ENCODE measurements at regions not wholly inside any gene's neighbourhood (a gene's known extent, or its start where the extent isn't known, plus 50 kb on each side); places are given as distances from the start of the nearest gene placed in this dataset.

- no peak overlapping the region for H3K4ac ChIP-seq (ENCODE audit: low read depth, low read length)
- no peak overlapping the region for H3K23ac ChIP-seq (ENCODE audit: low read depth, low read length)
- ChIA-PET CTCF (no interaction called here), POLR2A (ENCODE audit: unreplicated experiment) (no interaction called here)
- no peak overlapping the region for H2BK120ac ChIP-seq (ENCODE audit: low read depth, low read length)
- no peak overlapping the region for H3K27ac ChIP-seq (ENCODE audit: insufficient read depth, low read length)
- TF ChIP-seq RCOR1 (IDR thresholded peaks at IDR 0.05; ENCODE audit: insufficient replicate concordance, low read length) (no peak), MXI1 (IDR thresholded peaks at IDR 0.05; ENCODE audit: borderline replicate concordance, low read depth, low read length) (no peak), SMC3 (IDR thresholded peaks at IDR 0.05; ENCODE audit: low read depth, low read length) (no peak), CTCF (conservative IDR thresholded peaks at IDR 0.05; ENCODE audit: low read depth, low read length) (no peak), RAD21 (IDR thresholded peaks at IDR 0.05; ENCODE audit: low read length) (no peak), RFX5 (IDR thresholded peaks at IDR 0.05; ENCODE audit: low read depth, low read length) (no peak), BHLHE40 (IDR thresholded peaks at IDR 0.05; ENCODE audit: low read depth, low read length) (no peak), CHD1 (IDR thresholded peaks at IDR 0.05; ENCODE audit: low read depth, low read length) (no peak), POLR2A (IDR thresholded peaks at IDR 0.05; ENCODE audit: low read depth, low read length) (no peak), NFE2L2 (IDR thresholded peaks at IDR 0.05; ENCODE audit: low read depth, low read length) (no peak), ELK1 (IDR thresholded peaks at IDR 0.05; ENCODE audit: borderline replicate concordance, low read depth, low read length) (no peak), FOS (IDR thresholded peaks at IDR 0.05; ENCODE audit: low read depth, low read length) (no peak), MAFK (IDR thresholded peaks at IDR 0.05; ENCODE audit: low read depth, low read length) (no peak)
- no peaks in the 10 kb centered on the region for H3K9me3 ChIP-seq (ENCODE audit: control insufficient read depth, insufficient read depth, low read length)
- H2BK20ac ChIP-seq (ENCODE audit: low read depth, low read length): no peak overlapping the region
- H3K18ac ChIP-seq (ENCODE audit: low read depth, low read length): no peak overlapping the region
- dilution Hi-C loops (cut with HindIII; ENCODE audit: low sequenced_read_pairs, unreplicated experiment) (no loop called here), intact Hi-C loops (cut with micrococcal nuclease) (no loop called here), in situ Hi-C loops (cut with MboI; ENCODE audit: low sequenced_read_pairs) (no loop called here)
- no peak overlapping the region for H2BK5ac ChIP-seq (ENCODE audit: low read depth, low read length, poor library complexity, severe bottlenecking)
- H2AK9ac ChIP-seq (replicated peaks; ENCODE audit: low read depth, low read length, poor library complexity): no peak overlapping the region
- no peak overlapping the region for H4K91ac ChIP-seq (ENCODE audit: insufficient read depth, low read depth, low read length)
- H3K79me1 ChIP-seq (ENCODE audit: low read depth in 1 of 2, low read length in 2 of 2): no peaks in the 10 kb centered on the region
- DNase-seq (no peak), ATAC-seq (ENCODE audit: low read depth) (no peak)
- no peak overlapping the region for H2AK5ac ChIP-seq (ENCODE audit: low read depth, low read length)
- BruUV-seq (replicated peaks): no TSS peak
- no peak overlapping the region for H2AFZ ChIP-seq (replicated peaks; ENCODE audit: low read length, poor library complexity)
- no CpG with 5 or more reads among the region's 4 CpGs for WGBS, 2 experiments (ENCODE audit: extremely low coverage in 2 of 2, insufficient read length in 1 of 2)
- no peak overlapping the region for H4K8ac ChIP-seq (ENCODE audit: low read depth in 2 of 2, low read length in 2 of 2)
- H3K4me1 ChIP-seq (ENCODE audit: control insufficient read depth, insufficient read depth, low read length): no peaks in the 10 kb centered on the region
- H3K4me3 ChIP-seq (ENCODE audit: insufficient read depth, low read depth, low read length): no peak overlapping the region
- no peak overlapping the region for H2BK15ac ChIP-seq (ENCODE audit: low read depth, low read length)
- no peak overlapping the region for H3K9ac ChIP-seq (ENCODE audit: low read depth, low read length)
- no peaks in the 10 kb centered on the region for H3K27me3 ChIP-seq (ENCODE audit: control insufficient read depth, insufficient read depth, low read length)
- no peak overlapping the region for H3K14ac ChIP-seq (replicated peaks; ENCODE audit: low read depth, low read length)
- no peaks in the 10 kb centered on the region for H3K36me3 ChIP-seq (ENCODE audit: control insufficient read depth, insufficient read depth, low read length)
- no peaks in the 10 kb centered on the region for H3K9me1 ChIP-seq (ENCODE audit: insufficient read depth, low read length)
- no peak overlapping the region for H3K56ac ChIP-seq (ENCODE audit: extremely low read depth, insufficient read depth, low read length)
- no peak overlapping the region for H4K5ac ChIP-seq (ENCODE audit: low read depth, low read length)
- H3K4me2 ChIP-seq (ENCODE audit: low read depth, low read length): no peak overlapping the region
- H4K20me1 ChIP-seq (ENCODE audit: insufficient read depth, low read length): no peaks in the 10 kb centered on the region
Measured at GRCh38 chr20:52290569-52290968, 99.0 kb upstream of the ZFP64 start.

Data from IMR-90 (cell line).